Gastroesophageal sphincter (tissue), 3 donors: ENCODE measurements at regions not wholly inside any gene's neighbourhood (a gene's known extent, or its start where the extent isn't known, plus 50 kb on each side); places are given as distances from the start of the nearest gene placed in this dataset.

Experiments
- POLR2AphosphoS5 ChIP-seq: sonication (generic); formaldehyde crosslinking; IDR thresholded peaks from one replicate; pipeline ENCODE4 v1.6.1; 2017; ENCODE audit warnings: antibody characterized with exemption
- TF ChIP-seq, protein P1 (sequence below), 4 experiments: fragments of 200-600 bp in 2 of 4; fragments of 450-650 bp in 2 of 4; sonication (generic) in 1 of 4; IDR thresholded peaks; one replicate each; pipeline ENCODE4 v1.5.1; 2017 to 2019; ENCODE audit warnings: antibody characterized with exemption in 4 of 4, mild to moderate bottlenecking in 2 of 4, moderate library complexity in 2 of 4

DNA sequence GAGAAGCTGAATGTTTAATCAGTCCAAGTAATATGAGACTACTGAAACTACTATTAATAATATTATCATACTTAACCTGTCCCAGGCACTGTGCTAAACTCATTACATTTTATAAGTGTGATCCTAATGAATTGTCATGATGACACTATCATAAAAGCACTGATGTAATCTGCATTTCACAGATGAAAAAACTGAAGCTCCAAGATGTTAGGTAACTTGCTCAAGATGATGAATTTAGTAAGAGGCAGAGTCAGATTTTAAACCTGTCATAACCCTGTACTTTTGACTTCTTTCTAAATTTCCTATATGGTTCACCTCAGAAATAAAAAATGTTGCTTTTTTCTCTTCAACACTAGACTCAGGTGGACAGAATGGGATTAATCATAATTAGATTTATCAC, 237.6 kb downstream of the ALDH8A1 start:
- TF ChIP-seq, protein P1, sequence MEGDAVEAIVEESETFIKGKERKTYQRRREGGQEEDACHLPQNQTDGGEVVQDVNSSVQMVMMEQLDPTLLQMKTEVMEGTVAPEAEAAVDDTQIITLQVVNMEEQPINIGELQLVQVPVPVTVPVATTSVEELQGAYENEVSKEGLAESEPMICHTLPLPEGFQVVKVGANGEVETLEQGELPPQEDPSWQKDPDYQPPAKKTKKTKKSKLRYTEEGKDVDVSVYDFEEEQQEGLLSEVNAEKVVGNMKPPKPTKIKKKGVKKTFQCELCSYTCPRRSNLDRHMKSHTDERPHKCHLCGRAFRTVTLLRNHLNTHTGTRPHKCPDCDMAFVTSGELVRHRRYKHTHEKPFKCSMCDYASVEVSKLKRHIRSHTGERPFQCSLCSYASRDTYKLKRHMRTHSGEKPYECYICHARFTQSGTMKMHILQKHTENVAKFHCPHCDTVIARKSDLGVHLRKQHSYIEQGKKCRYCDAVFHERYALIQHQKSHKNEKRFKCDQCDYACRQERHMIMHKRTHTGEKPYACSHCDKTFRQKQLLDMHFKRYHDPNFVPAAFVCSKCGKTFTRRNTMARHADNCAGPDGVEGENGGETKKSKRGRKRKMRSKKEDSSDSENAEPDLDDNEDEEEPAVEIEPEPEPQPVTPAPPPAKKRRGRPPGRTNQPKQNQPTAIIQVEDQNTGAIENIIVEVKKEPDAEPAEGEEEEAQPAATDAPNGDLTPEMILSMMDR (IDR thresholded peaks at IDR 0.05): no peak
- TF ChIP-seq POLR2AphosphoS5: no peak
